ENCODE measurements at regions not wholly inside any gene's neighbourhood (a gene's known extent, or its start where the extent isn't known, plus 50 kb on each side); places are given as distances from the start of the nearest gene placed in this dataset.

GRCh38 chr18:61141691-61142090, 191.5 kb upstream of the CDH20 start:
- Histone ChIP-seq H2BK5ac (ENCODE audit: insufficient read length, low read length) (no peak overlapping the region), H2BK120ac (ENCODE audit: low read depth, low read length, poor library complexity, severe bottlenecking) (no peak overlapping the region), H4K20me1 (ENCODE audit: control insufficient read depth, insufficient read depth, insufficient read length) (no peaks in the 10 kb centered on the region), H3K9ac (ENCODE audit: extremely low read depth, insufficient read length, low read length) (no peak overlapping the region), H3K27me3 (ENCODE audit: insufficient read depth, low read length) (no peaks in the 10 kb centered on the region), H3K27ac (ENCODE audit: insufficient read length, low read depth, low read length) (no peak overlapping the region), H2BK20ac (ENCODE audit: low read depth, low read length, poor library complexity, severe bottlenecking) (no peak overlapping the region), H3K9me3 (ENCODE audit: control insufficient read depth, low read depth, low read length) (no peaks in the 10 kb centered on the region), H4K5ac (ENCODE audit: insufficient read length, low read depth, low read length) (no peak overlapping the region), H4K8ac (replicated peaks; ENCODE audit: insufficient read length, low read depth, low read length) (no peak overlapping the region), H3K23me2 (ENCODE audit: insufficient read length, low read depth, low read length, poor library complexity, severe bottlenecking) (no peaks in the 10 kb centered on the region), H2AK5ac (ENCODE audit: insufficient read length, low read length) (no peak overlapping the region), H3K79me2 (ENCODE audit: insufficient read depth, low read length) (no peaks in the 10 kb centered on the region), H2BK15ac (ENCODE audit: low read depth, low read length) (no peak overlapping the region), H3K23ac (ENCODE audit: insufficient read length, low read depth, low read length) (no peak overlapping the region), H3K18ac (ENCODE audit: insufficient read length, low read depth, low read length) (no peak overlapping the region), H2AFZ (ENCODE audit: low read length) (no peak overlapping the region), H3K4me1 (ENCODE audit: insufficient read depth, low read length) (no peaks in the 10 kb centered on the region), H3K14ac (ENCODE audit: insufficient read depth, low read length) (no peak overlapping the region), H3K56ac (ENCODE audit: insufficient read length, low read depth, low read length) (no peak overlapping the region), H4K91ac (ENCODE audit: insufficient read length, low read depth, low read length) (no peak overlapping the region), H3T11ph (ENCODE audit: low read length) (no peak overlapping the region), H2BK12ac (ENCODE audit: insufficient read length, low read depth, low read length) (no peak overlapping the region), H3K79me1 (ENCODE audit: insufficient read depth, low read depth, low read length, poor library complexity, severe bottlenecking) (no peaks in the 10 kb centered on the region), H3K4me2 (ENCODE audit: insufficient read depth, insufficient read length, low read length) (no peak overlapping the region), H3K4ac (ENCODE audit: low read depth, low read length) (no peak overlapping the region)
- TF ChIP-seq CTCF (conservative IDR thresholded peaks at IDR 0.05) = no peak
- Mint-ChIP-seq H3K27ac (no peak overlapping the region), H3K4me3 (no peak overlapping the region), H3K9me3 (peaks cover 4 to 5% of the 10 kb centered on the region in 2 experiments; a peak in 4 of 5 replicates), H3K27me3 (ENCODE audit: low read depth) (no peaks in the 10 kb centered on the region), H3K36me3 (ENCODE audit: insufficient read depth in 1 of 3, low read depth in 3 of 3) (no peaks in the 10 kb centered on the region; a peak in 2 of 7 replicates), H3K4me1 (peaks cover 4 to 8% of the 10 kb centered on the region in 2 experiments; a peak in 3 of 4 replicates)
- no CpG with 5 or more reads among the region's 1 CpG for WGBS (ENCODE audit: extremely low coverage, insufficient read length, low lambda C conversion rate)
- DNase-seq = no peak
